ENCODE measurements at regions not wholly inside any gene's neighbourhood (a gene's known extent, or its start where the extent isn't known, plus 50 kb on each side); places are given as distances from the start of the nearest gene placed in this dataset.

DNA sequence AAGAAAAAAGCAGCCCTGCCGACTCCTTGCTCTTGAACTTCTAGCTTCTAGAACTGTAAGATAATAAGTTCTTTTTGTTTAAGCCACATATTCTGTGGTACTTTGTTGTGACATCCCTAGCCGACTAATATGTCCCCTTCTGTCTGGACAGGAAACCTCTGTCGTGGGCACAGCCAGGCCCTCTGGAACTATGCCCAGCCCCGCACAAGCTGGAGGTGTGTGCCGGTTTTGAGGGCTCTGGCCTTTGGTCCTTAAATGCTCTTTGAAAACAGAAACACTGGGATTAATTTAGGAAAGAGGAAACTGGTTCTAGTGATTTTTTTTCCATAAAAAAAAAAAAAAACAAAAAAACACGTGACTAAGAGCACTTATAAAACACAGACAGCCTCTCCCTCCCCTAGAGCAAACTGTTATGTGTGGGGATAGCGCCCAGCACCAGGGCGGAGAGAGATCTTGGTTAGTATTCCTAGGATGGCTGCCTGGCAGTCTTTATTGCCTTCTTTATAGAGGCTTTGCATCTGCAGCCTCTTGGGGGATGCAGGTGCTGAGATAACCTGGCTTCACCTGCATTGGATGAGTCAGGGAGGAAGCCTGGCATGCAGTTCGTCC is 244.3 kb downstream of the NFATC2 start:
- TF ChIP-seq, protein P1, sequence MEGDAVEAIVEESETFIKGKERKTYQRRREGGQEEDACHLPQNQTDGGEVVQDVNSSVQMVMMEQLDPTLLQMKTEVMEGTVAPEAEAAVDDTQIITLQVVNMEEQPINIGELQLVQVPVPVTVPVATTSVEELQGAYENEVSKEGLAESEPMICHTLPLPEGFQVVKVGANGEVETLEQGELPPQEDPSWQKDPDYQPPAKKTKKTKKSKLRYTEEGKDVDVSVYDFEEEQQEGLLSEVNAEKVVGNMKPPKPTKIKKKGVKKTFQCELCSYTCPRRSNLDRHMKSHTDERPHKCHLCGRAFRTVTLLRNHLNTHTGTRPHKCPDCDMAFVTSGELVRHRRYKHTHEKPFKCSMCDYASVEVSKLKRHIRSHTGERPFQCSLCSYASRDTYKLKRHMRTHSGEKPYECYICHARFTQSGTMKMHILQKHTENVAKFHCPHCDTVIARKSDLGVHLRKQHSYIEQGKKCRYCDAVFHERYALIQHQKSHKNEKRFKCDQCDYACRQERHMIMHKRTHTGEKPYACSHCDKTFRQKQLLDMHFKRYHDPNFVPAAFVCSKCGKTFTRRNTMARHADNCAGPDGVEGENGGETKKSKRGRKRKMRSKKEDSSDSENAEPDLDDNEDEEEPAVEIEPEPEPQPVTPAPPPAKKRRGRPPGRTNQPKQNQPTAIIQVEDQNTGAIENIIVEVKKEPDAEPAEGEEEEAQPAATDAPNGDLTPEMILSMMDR (IDR thresholded peaks at IDR 0.05) = no peak
- no peak for TF ChIP-seq POLR2A (IDR thresholded peaks at IDR 0.05)
